ENCODE measurements at regions not wholly inside any gene's neighbourhood (a gene's known extent, or its start where the extent isn't known, plus 50 kb on each side); places are given as distances from the start of the nearest gene placed in this dataset.

DNA sequence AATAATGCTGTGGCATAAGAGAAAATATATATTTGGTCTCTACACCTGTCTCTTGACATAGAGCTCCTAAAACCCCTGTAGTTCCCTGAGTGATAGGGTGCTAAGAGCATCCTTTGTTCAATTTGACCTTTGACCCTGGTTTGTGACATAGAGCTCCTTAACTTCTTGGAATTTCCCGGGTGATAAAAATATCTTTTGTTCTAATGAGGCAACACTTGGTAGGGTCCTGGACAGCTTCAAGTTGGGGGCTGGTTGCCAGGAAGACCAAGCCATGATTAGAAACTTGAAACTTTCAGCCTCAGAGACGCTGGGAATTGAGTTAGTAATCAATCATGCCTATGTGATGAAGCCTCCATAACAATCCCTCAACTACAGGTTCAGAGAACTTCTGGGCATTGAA is 105.4 kb downstream of the CASP12 start:
- ATAC-seq (no peak), FAIRE-seq (no peak), DNase-seq (ENCODE audit: extremely low read depth in 1 of 4, low spot score in 3 of 4) (no peak)
- Histone ChIP-seq H3K27ac (ENCODE audit: extremely low read depth, low read depth, low read length) (no peak overlapping the region), H2AFZ (ENCODE audit: low read depth, low read length) (no peak overlapping the region), H3K9ac (ENCODE audit: insufficient read depth in 1 of 2, low read depth in 2 of 2, low read length in 2 of 2) (no peak overlapping the region), H3K9me1 (ENCODE audit: control insufficient read depth, insufficient read depth, low read length) (no peaks in the 10 kb centered on the region), H3K4me1 (replicated peaks in 1 of 2; ENCODE audit: control insufficient read depth in 2 of 2, insufficient read depth in 2 of 2, low read length in 2 of 2) (no peaks in the 10 kb centered on the region), H4K20me1 (replicated peaks; ENCODE audit: control insufficient read depth, insufficient read depth, low read length) (no peaks in the 10 kb centered on the region), H3K9me3 (replicated peaks; ENCODE audit: control insufficient read depth, insufficient read depth, low read depth, low read length) (no peaks in the 10 kb centered on the region), H3K36me3 (ENCODE audit: control insufficient read depth, insufficient read depth, low read length) (no peaks in the 10 kb centered on the region), H3K79me2 (ENCODE audit: control insufficient read depth, insufficient read depth, low read length) (no peaks in the 10 kb centered on the region), H3K4me3 (no peak overlapping the region), H3K4me2 (ENCODE audit: insufficient read depth, low read length) (no peak overlapping the region), H3K27me3 (ENCODE audit: control insufficient read depth in 2 of 2, insufficient read depth in 2 of 2, low read length in 2 of 2) (no peaks in the 10 kb centered on the region)
- 0% methylated on average over 2 of the region's 2 CpGs for WGBS (ENCODE audit: insufficient coverage, low coverage, missing lambda C conversion rate)
- TF ChIP-seq ZNF146 (CRISPR knock-in tag; IDR thresholded peaks at IDR 0.05; ENCODE audit: unreplicated experiment) (no peak), JUNB (CRISPR knock-in tag; conservative IDR thresholded peaks at IDR 0.05) (no peak), ZNF507 (tag; conservative IDR thresholded peaks at IDR 0.05) (no peak)
- intact Hi-C loops (cut with micrococcal nuclease) = no loop called here
- in situ Hi-C loops (cut with MboI) = no loop called here
- POLR2A ChIA-PET = no interaction called here
- no TSS peak for BruUV-seq (replicated peaks)
- CTCF ChIA-PET (ENCODE audit: low intra/inter-chr PET ratio) = no interaction called here

DNA sequence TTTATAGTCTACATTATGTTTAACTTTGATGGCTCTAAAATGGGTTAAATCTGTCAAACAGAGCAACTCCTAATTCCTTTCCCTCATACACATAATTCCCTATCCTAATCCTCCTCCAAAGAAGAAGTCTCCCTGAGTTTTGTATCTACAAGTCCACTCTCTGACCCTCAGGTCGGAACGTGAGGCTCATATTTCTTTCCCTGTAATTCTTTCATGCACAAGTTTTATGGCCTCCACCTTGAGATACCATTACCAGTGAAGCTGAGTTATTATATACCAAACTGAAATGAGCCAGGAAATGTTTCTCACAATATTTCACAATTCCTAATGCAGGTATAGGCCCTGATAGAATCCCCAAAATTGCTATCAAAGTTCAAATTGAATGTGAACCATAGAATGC is 106.4 kb downstream of the CASP12 start:
- Histone ChIP-seq H3K27ac (ENCODE audit: extremely low read depth, low read depth, low read length) (no peak overlapping the region), H3K4me1 (replicated peaks in 1 of 2; ENCODE audit: control insufficient read depth in 2 of 2, insufficient read depth in 2 of 2, low read length in 2 of 2) (no peaks in the 10 kb centered on the region), H3K79me2 (ENCODE audit: control insufficient read depth, insufficient read depth, low read length) (no peaks in the 10 kb centered on the region), H3K36me3 (ENCODE audit: control insufficient read depth, insufficient read depth, low read length) (no peaks in the 10 kb centered on the region), H3K27me3 (ENCODE audit: control insufficient read depth in 2 of 2, insufficient read depth in 2 of 2, low read length in 2 of 2) (no peaks in the 10 kb centered on the region), H2AFZ (ENCODE audit: low read depth, low read length) (no peak overlapping the region), H3K4me2 (ENCODE audit: insufficient read depth, low read length) (no peak overlapping the region), H3K9me3 (replicated peaks; ENCODE audit: control insufficient read depth, insufficient read depth, low read depth, low read length) (no peaks in the 10 kb centered on the region), H3K9me1 (ENCODE audit: control insufficient read depth, insufficient read depth, low read length) (no peaks in the 10 kb centered on the region), H4K20me1 (replicated peaks; ENCODE audit: control insufficient read depth, insufficient read depth, low read length) (no peaks in the 10 kb centered on the region), H3K9ac (ENCODE audit: insufficient read depth in 1 of 2, low read depth in 2 of 2, low read length in 2 of 2) (no peak overlapping the region), H3K4me3 (no peak overlapping the region)
- intact Hi-C loops (cut with micrococcal nuclease) (no loop called here), in situ Hi-C loops (cut with MboI) (no loop called here)
- DNase-seq (ENCODE audit: extremely low read depth in 1 of 4, low spot score in 3 of 4) (no peak), ATAC-seq (no peak), FAIRE-seq (no peak)
- BruUV-seq (replicated peaks) = no TSS peak
- ChIA-PET CTCF (ENCODE audit: low intra/inter-chr PET ratio) (no interaction called here), POLR2A (no interaction called here)
- 0% methylated on average over 2 of the region's 2 CpGs for WGBS (ENCODE audit: insufficient coverage, low coverage, missing lambda C conversion rate)
- TF ChIP-seq YBX1 (IDR thresholded peaks at IDR 0.05) = no peak
- TF ChIP-seq LARP7 (IDR thresholded peaks at IDR 0.05) = no peak
- TF ChIP-seq, protein P1, sequence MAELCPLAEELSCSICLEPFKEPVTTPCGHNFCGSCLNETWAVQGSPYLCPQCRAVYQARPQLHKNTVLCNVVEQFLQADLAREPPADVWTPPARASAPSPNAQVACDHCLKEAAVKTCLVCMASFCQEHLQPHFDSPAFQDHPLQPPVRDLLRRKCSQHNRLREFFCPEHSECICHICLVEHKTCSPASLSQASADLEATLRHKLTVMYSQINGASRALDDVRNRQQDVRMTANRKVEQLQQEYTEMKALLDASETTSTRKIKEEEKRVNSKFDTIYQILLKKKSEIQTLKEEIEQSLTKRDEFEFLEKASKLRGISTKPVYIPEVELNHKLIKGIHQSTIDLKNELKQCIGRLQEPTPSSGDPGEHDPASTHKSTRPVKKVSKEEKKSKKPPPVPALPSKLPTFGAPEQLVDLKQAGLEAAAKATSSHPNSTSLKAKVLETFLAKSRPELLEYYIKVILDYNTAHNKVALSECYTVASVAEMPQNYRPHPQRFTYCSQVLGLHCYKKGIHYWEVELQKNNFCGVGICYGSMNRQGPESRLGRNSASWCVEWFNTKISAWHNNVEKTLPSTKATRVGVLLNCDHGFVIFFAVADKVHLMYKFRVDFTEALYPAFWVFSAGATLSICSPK (IDR thresholded peaks at IDR 0.05; ENCODE audit: borderline replicate concordance) = no peak
- TF ChIP-seq ZSCAN29 (IDR thresholded peaks at IDR 0.05) = no peak
- no peak for TF ChIP-seq ZNF75A (CRISPR knock-in tag; IDR thresholded peaks at IDR 0.05)
- TF ChIP-seq, protein P2, sequence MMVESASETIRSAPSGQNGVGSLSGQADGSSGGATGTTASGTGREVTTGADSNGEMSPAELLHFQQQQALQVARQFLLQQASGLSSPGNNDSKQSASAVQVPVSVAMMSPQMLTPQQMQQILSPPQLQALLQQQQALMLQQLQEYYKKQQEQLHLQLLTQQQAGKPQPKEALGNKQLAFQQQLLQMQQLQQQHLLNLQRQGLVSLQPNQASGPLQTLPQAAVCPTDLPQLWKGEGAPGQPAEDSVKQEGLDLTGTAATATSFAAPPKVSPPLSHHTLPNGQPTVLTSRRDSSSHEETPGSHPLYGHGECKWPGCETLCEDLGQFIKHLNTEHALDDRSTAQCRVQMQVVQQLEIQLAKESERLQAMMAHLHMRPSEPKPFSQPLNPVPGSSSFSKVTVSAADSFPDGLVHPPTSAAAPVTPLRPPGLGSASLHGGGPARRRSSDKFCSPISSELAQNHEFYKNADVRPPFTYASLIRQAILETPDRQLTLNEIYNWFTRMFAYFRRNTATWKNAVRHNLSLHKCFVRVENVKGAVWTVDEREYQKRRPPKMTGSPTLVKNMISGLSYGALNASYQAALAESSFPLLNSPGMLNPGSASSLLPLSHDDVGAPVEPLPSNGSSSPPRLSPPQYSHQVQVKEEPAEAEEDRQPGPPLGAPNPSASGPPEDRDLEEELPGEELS (CRISPR knock-in tag; IDR thresholded peaks at IDR 0.05; ENCODE audit: borderline replicate concordance) = no peak
- no peak for TF ChIP-seq ZNF778 (CRISPR knock-in tag; IDR thresholded peaks at IDR 0.05)
- TF ChIP-seq RFX1 (IDR thresholded peaks at IDR 0.05) = no peak
- no peak for TF ChIP-seq ZNF274 (IDR thresholded peaks at IDR 0.05; ENCODE audit: borderline replicate concordance, low read depth, low read length)
- TF ChIP-seq HDAC3 (IDR thresholded peaks at IDR 0.05; ENCODE audit: borderline replicate concordance, partially characterized antibody) = no peak
- TF ChIP-seq CREB1 (IDR thresholded peaks at IDR 0.05) = no peak
- no peak for TF ChIP-seq CREB1 (CRISPR knock-in tag; IDR thresholded peaks at IDR 0.05)
- TF ChIP-seq POLR2H (tag; IDR thresholded peaks at IDR 0.05; ENCODE audit: low read depth) = no peak
- no peak for TF ChIP-seq E2F3 (CRISPR knock-in tag; IDR thresholded peaks at IDR 0.05)

All from K562 (cell line).